Erythroblast (primary cell): ENCODE measurements at regions not wholly inside any gene's neighbourhood (a gene's known extent, or its start where the extent isn't known, plus 50 kb on each side); places are given as distances from the start of the nearest gene placed in this dataset.

Experiments used
- GATA1 ChIP-seq: IDR thresholded peaks from 2 replicates; pipeline ENCODE4 v1.6.1; 2011; ENCODE audit warnings: low read depth, mild to moderate bottlenecking, control low read depth, low read length, moderate library complexity
- POLR2A ChIP-seq: IDR thresholded peaks from 2 replicates; pipeline ENCODE4 v1.6.1; 2011; ENCODE audit warnings: mild to moderate bottlenecking, low read length

GRCh38 chr9:134498814-134499166 lies 142.8 kb upstream of the COL5A1 start:
- TF ChIP-seq POLR2A: no peak
- no peak for TF ChIP-seq GATA1
